ENCODE measurements at regions not wholly inside any gene's neighbourhood (a gene's known extent, or its start where the extent isn't known, plus 50 kb on each side); places are given as distances from the start of the nearest gene placed in this dataset.

GRCh38 chr6:170113141-170113540, 177.7 kb downstream of the DLL1 start:
- DNase-seq (ENCODE audit: low spot score): no peak

GRCh38 chr6:170112583-170112860, 178.4 kb downstream of the DLL1 start:
- DNase-seq (ENCODE audit: low spot score): no peak

GRCh38 chr6:170111816-170112582, 178.9 kb downstream of the DLL1 start:
- DNase-seq (ENCODE audit: low spot score): no peak

GRCh38 chr6:170111141-170111664, 179.7 kb downstream of the DLL1 start:
- DNase-seq (ENCODE audit: low spot score): no peak

GRCh38 chr6:170110201-170111140, 180.4 kb downstream of the DLL1 start:
- DNase-seq (ENCODE audit: low spot score): no peak

- no peak for DNase-seq (ENCODE audit: low spot score)
Measured at GRCh38 chr6:170108890-170109587, 181.8 kb downstream of the DLL1 start.

- DNase-seq (ENCODE audit: low spot score): no peak
Measured at GRCh38 chr6:170108456-170108855, 182.4 kb downstream of the DLL1 start.

GRCh38 chr6:170107606-170108222, 183.2 kb downstream of the DLL1 start:
- no peak for DNase-seq (ENCODE audit: low spot score)

GRCh38 chr6:170106906-170107525, 183.9 kb downstream of the DLL1 start:
- DNase-seq (ENCODE audit: low spot score): no peak

- no peak for DNase-seq (ENCODE audit: low spot score)
Measured at GRCh38 chr6:170102582-170103481, 188.0 kb downstream of the DLL1 start.

- no peak for DNase-seq (ENCODE audit: low spot score)
Measured at GRCh38 chr6:170102038-170102437, 188.8 kb downstream of the DLL1 start.

- DNase-seq (ENCODE audit: low spot score): no peak
Measured at GRCh38 chr6:170101281-170102035, 189.4 kb downstream of the DLL1 start.

- DNase-seq (ENCODE audit: low spot score): no peak
Measured at GRCh38 chr6:170100046-170100445, 190.8 kb downstream of the DLL1 start.

- no peak for DNase-seq (ENCODE audit: low spot score)
Measured at GRCh38 chr6:170099387-170099786, 191.5 kb downstream of the DLL1 start.

GRCh38 chr6:170098428-170099170, 192.3 kb downstream of the DLL1 start:
- DNase-seq (ENCODE audit: low spot score): no peak

- DNase-seq (ENCODE audit: low spot score): no peak
Measured at GRCh38 chr6:170097505-170098427, 193.1 kb downstream of the DLL1 start.

- DNase-seq (ENCODE audit: low spot score): no peak
Measured at GRCh38 chr6:170096803-170097504, 193.9 kb downstream of the DLL1 start.
